ENCODE measurements at regions not wholly inside any gene's neighbourhood (a gene's known extent, or its start where the extent isn't known, plus 50 kb on each side); places are given as distances from the start of the nearest gene placed in this dataset.

- no peak for DNase-seq (ENCODE audit: low read depth, low spot score)
- CTCF ChIA-PET = no interaction called here
- TF ChIP-seq POLR2AphosphoS5 (IDR thresholded peaks at IDR 0.05; ENCODE audit: low read depth, low read length) (no peak), SIN3A (IDR thresholded peaks at IDR 0.05; ENCODE audit: borderline replicate concordance, insufficient read depth, low read depth, low read length) (no peak), TCF7L2 (IDR thresholded peaks at IDR 0.05; ENCODE audit: low read depth, low read length) (no peak)
- TF ChIP-seq, protein P1, sequence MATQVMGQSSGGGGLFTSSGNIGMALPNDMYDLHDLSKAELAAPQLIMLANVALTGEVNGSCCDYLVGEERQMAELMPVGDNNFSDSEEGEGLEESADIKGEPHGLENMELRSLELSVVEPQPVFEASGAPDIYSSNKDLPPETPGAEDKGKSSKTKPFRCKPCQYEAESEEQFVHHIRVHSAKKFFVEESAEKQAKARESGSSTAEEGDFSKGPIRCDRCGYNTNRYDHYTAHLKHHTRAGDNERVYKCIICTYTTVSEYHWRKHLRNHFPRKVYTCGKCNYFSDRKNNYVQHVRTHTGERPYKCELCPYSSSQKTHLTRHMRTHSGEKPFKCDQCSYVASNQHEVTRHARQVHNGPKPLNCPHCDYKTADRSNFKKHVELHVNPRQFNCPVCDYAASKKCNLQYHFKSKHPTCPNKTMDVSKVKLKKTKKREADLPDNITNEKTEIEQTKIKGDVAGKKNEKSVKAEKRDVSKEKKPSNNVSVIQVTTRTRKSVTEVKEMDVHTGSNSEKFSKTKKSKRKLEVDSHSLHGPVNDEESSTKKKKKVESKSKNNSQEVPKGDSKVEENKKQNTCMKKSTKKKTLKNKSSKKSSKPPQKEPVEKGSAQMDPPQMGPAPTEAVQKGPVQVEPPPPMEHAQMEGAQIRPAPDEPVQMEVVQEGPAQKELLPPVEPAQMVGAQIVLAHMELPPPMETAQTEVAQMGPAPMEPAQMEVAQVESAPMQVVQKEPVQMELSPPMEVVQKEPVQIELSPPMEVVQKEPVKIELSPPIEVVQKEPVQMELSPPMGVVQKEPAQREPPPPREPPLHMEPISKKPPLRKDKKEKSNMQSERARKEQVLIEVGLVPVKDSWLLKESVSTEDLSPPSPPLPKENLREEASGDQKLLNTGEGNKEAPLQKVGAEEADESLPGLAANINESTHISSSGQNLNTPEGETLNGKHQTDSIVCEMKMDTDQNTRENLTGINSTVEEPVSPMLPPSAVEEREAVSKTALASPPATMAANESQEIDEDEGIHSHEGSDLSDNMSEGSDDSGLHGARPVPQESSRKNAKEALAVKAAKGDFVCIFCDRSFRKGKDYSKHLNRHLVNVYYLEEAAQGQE (IDR thresholded peaks at IDR 0.05; ENCODE audit: insufficient read depth in 1 of 2, low read depth in 2 of 2, low read length in 1 of 2) = no peak
- TF ChIP-seq, protein P2, sequence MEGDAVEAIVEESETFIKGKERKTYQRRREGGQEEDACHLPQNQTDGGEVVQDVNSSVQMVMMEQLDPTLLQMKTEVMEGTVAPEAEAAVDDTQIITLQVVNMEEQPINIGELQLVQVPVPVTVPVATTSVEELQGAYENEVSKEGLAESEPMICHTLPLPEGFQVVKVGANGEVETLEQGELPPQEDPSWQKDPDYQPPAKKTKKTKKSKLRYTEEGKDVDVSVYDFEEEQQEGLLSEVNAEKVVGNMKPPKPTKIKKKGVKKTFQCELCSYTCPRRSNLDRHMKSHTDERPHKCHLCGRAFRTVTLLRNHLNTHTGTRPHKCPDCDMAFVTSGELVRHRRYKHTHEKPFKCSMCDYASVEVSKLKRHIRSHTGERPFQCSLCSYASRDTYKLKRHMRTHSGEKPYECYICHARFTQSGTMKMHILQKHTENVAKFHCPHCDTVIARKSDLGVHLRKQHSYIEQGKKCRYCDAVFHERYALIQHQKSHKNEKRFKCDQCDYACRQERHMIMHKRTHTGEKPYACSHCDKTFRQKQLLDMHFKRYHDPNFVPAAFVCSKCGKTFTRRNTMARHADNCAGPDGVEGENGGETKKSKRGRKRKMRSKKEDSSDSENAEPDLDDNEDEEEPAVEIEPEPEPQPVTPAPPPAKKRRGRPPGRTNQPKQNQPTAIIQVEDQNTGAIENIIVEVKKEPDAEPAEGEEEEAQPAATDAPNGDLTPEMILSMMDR (IDR thresholded peaks at IDR 0.05) = no peak
- no peak for ATAC-seq
- POLR2A ChIA-PET = no interaction called here
- no peak overlapping the region for H3K4me3 ChIP-seq (ENCODE audit: low read depth in 2 of 2, low read length in 2 of 2)
- intact Hi-C loops (cut with micrococcal nuclease; ENCODE audit: unreplicated experiment) = no loop called here
- no peak overlapping the region for H3K27ac ChIP-seq (ENCODE audit: low read length)
- no peaks in the 10 kb centered on the region; the same call in 1 of the 2 replicates for H3K27me3 ChIP-seq (ENCODE audit: control insufficient read depth, insufficient read depth, low read length)
- H3K9me3 ChIP-seq (ENCODE audit: control insufficient read depth, insufficient read depth, low read depth, low read length) = no peaks in the 10 kb centered on the region
- H3K36me3 ChIP-seq (ENCODE audit: control insufficient read depth, insufficient read depth, low read length) = no peaks in the 10 kb centered on the region
- no peaks in the 10 kb centered on the region for H3K4me1 ChIP-seq (ENCODE audit: control insufficient read depth, insufficient read depth, low read length)
- in situ Hi-C loops (cut with HindIII; ENCODE audit: low pct_unique_long_range_greater_than_20kb, low sequenced_read_pairs) = no loop called here
- no TSS peak for BruUV-seq (replicated peaks)
These were observed 299.7 kb upstream of the FOXF1 start for GRCh38 chr16:86210403-86211193.

- no peak for DNase-seq (ENCODE audit: low read depth, low spot score)
- no peaks in the 10 kb centered on the region for H3K4me1 ChIP-seq (ENCODE audit: control insufficient read depth, insufficient read depth, low read length)
- H3K27ac ChIP-seq (ENCODE audit: low read length) = no peak overlapping the region
- in situ Hi-C loops (cut with HindIII; ENCODE audit: low pct_unique_long_range_greater_than_20kb, low sequenced_read_pairs) = no loop called here
- H3K9me3 ChIP-seq (ENCODE audit: control insufficient read depth, insufficient read depth, low read depth, low read length) = no peaks in the 10 kb centered on the region
- CTCF ChIA-PET = no interaction called here
- no peak for ATAC-seq
- H3K27me3 ChIP-seq (ENCODE audit: control insufficient read depth, insufficient read depth, low read length) = no peaks in the 10 kb centered on the region; the same call in 1 of the 2 replicates
- intact Hi-C loops (cut with micrococcal nuclease; ENCODE audit: unreplicated experiment) = no loop called here
- no peak overlapping the region for H3K4me3 ChIP-seq (ENCODE audit: low read depth in 2 of 2, low read length in 2 of 2)
- no peaks in the 10 kb centered on the region for H3K36me3 ChIP-seq (ENCODE audit: control insufficient read depth, insufficient read depth, low read length)
- POLR2A ChIA-PET = no interaction called here
- no TSS peak for BruUV-seq (replicated peaks)
- TF ChIP-seq POLR2AphosphoS5 (IDR thresholded peaks at IDR 0.05; ENCODE audit: low read depth, low read length) = no peak
- TF ChIP-seq, protein P2 (IDR thresholded peaks at IDR 0.05) = no peak
- no peak for TF ChIP-seq TCF7L2 (IDR thresholded peaks at IDR 0.05; ENCODE audit: low read depth, low read length)
- TF ChIP-seq, protein P1 (IDR thresholded peaks at IDR 0.05; ENCODE audit: insufficient read depth in 1 of 2, low read depth in 2 of 2, low read length in 1 of 2) = no peak
- no peak for TF ChIP-seq SIN3A (IDR thresholded peaks at IDR 0.05; ENCODE audit: borderline replicate concordance, insufficient read depth, low read depth, low read length)
These were observed 299.1 kb upstream of the FOXF1 start for GRCh38 chr16:86211265-86211664.

All from Panc1 (cell line).